NAMALWA (cell line): ENCODE measurements at regions not wholly inside any gene's neighbourhood (a gene's known extent, or its start where the extent isn't known, plus 50 kb on each side); places are given as distances from the start of the nearest gene placed in this dataset.

Experiments
- DNase-seq: peaks from one replicate; pipeline ENCODE4 v3.0.0-alpha.2; 2015; ENCODE audit warnings: low spot score

GRCh38 chr22:47787501-47788227 lies 1025.2 kb downstream of the TBC1D22A start:
- DNase-seq, result no peak

- no peak for DNase-seq
These were observed 1024.3 kb downstream of the TBC1D22A start for GRCh38 chr22:47786650-47787290.

GRCh38 chr22:47784991-47785390 lies 1022.5 kb downstream of the TBC1D22A start:
- no peak for DNase-seq

- no peak for DNase-seq
These were observed 1022.0 kb downstream of the TBC1D22A start for GRCh38 chr22:47784367-47784983.

- DNase-seq, result no peak
These were observed 1021.2 kb downstream of the TBC1D22A start for GRCh38 chr22:47783433-47784366.

- no peak for DNase-seq
These were observed 1020.1 kb downstream of the TBC1D22A start for GRCh38 chr22:47782328-47783075.

GRCh38 chr22:47781427-47782111 lies 1019.1 kb downstream of the TBC1D22A start:
- DNase-seq, result no peak

GRCh38 chr22:47781024-47781423 lies 1018.6 kb downstream of the TBC1D22A start:
- no peak for DNase-seq

- no peak for DNase-seq
These were observed 1017.9 kb downstream of the TBC1D22A start for GRCh38 chr22:47780281-47780875.

GRCh38 chr22:47779474-47779873 lies 1017.0 kb downstream of the TBC1D22A start:
- DNase-seq, result no peak

GRCh38 chr22:47778160-47778658 lies 1015.8 kb downstream of the TBC1D22A start:
- no peak for DNase-seq

GRCh38 chr22:47777426-47777825 lies 1015.0 kb downstream of the TBC1D22A start:
- DNase-seq, result no peak

- DNase-seq, result no peak
These were observed 1013.9 kb downstream of the TBC1D22A start for GRCh38 chr22:47776329-47776728.

GRCh38 chr22:47775686-47776085 lies 1013.2 kb downstream of the TBC1D22A start:
- no peak for DNase-seq

GRCh38 chr22:47775191-47775590 lies 1012.7 kb downstream of the TBC1D22A start:
- DNase-seq, result no peak

GRCh38 chr22:47773635-47774034 lies 1011.2 kb downstream of the TBC1D22A start:
- DNase-seq, result no peak

GRCh38 chr22:47772864-47773263 lies 1010.4 kb downstream of the TBC1D22A start:
- no peak for DNase-seq

- no peak for DNase-seq
These were observed 1007.2 kb downstream of the TBC1D22A start for GRCh38 chr22:47769652-47770051.

- DNase-seq, result no peak
These were observed 1005.6 kb downstream of the TBC1D22A start for GRCh38 chr22:47768027-47768426.

- DNase-seq, result no peak
These were observed 1005.0 kb downstream of the TBC1D22A start for GRCh38 chr22:47767403-47767802.
